ENCODE measurements at regions not wholly inside any gene's neighbourhood (a gene's known extent, or its start where the extent isn't known, plus 50 kb on each side); places are given as distances from the start of the nearest gene placed in this dataset.

DNA sequence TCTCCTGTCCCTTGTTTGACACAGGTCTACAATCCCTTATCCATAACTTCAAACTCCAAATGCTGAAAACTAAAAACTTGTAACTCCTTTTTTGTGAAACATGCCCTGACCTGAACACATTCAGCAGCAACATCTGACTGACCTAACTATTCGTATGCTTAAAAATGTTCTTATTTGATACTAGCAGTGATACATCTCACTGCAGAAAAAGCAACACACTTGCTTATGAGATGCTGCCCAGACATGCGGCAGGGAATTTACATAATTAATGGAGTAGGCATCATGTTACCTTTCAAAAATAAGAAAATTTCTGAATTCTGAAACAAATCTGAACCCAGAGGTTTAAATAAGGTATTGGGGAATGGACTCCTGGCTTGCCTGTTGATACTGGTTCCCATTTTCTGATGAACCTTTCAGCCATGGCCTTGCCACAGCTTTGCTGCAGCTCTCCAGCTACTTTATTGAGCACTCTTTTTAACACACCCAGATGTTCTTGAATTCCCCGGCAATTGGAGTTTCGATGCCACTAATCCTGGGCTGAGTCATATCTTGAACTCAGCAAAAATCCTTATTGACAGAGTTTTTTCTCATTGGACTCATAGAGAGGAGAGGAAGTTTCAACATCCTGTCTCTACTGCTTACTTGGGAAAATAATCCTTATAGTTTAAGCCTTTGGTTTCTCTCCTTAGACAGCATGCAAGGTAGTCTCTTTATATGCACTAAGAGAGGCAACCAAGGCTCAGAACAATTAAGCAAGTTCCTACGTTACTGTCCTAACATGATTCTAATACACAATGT is 296.6 kb upstream of the LMCD1 start:
- no peak for DNase-seq

GRCh38 chr3:8205881-8206280 is 295.7 kb upstream of the LMCD1 start:
- DNase-seq: no peak

- DNase-seq: no peak
These were observed 294.5 kb upstream of the LMCD1 start for GRCh38 chr3:8206971-8207617.

DNA sequence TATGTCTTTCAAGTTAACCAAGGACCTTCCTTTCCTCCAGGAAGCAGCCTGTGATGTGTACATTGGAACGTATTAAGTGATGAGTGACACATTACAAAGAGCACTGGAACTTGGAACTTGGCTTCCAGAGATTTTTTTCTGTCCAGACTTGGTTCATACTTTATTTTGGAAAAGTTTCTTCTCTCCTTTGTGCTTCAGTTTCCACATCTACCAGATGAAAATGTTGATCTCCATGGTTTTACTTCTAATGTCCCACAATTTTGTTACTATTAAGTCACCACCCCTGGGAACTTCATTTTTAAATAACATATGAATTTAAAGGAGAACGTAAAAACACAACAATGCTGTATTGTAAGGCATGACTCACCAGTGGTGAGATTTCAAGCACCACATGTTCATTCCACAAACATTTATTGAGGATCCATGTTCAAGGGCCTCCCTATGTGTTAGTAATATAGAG is 290.7 kb upstream of the LMCD1 start:
- DNase-seq: no peak

DNA sequence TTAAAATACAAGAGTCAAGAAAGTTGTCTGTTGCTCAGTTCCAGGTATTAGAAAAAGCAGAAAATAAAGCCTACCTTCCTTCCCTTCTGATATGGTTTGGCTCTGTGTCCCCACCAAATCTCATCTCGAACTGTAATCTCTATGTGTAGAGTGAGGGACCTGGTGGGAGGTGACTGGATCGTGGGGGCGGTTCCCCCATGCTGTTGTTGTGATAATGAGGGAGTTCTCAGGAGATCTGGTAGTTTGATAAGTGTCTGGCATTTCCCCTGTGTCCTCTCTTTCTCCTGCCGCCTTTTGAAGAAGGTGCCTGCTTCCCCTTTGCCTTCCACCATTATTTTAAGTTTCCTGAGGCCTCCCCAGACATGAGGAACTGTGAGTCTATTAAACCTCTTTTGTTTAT is 288.8 kb upstream of the LMCD1 start:
- no peak for DNase-seq

- DNase-seq: no peak
These were observed 288.3 kb upstream of the LMCD1 start for GRCh38 chr3:8213286-8213685.

DNA sequence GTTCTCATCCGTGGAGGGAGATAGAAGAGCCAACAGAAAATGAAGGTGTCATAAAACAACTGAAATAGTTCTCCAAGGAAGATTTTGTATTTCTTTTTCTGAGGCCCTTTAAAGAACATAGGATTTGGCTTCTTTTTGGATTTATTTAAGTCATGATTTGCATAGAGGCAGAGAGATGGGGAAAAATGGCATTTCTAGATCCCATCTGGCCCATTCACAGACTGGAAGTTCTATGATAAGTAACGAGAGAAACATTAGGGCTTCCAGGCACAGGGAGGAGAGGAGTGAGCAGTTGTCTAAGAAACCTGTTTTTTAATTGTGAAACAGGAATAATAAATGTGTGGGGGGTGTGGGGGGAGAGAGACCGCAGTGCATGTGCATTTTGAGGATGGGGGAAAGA is 285.8 kb upstream of the LMCD1 start:
- DNase-seq: no peak

GRCh38 chr3:8218353-8218940 is 283.2 kb upstream of the LMCD1 start:
- no peak for DNase-seq

DNA sequence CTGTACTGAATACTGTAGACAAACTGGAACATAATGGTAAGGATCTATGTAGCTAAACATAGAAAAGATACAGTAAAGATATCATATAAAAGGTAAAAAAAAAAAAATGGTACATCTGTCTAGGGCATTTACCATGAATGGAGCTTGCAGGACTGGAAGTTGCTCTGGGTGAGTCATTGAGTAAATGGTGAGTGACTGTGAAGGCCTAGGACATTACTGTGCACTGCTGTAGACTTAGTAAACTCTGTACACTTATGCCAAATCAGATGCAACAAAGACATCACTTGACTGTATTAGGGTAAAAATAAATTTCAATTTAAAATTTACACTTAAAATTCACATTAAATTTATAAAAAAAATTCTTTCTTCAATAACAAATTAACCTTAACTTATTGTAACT is 281.3 kb upstream of the LMCD1 start:
- DNase-seq: no peak

DNA sequence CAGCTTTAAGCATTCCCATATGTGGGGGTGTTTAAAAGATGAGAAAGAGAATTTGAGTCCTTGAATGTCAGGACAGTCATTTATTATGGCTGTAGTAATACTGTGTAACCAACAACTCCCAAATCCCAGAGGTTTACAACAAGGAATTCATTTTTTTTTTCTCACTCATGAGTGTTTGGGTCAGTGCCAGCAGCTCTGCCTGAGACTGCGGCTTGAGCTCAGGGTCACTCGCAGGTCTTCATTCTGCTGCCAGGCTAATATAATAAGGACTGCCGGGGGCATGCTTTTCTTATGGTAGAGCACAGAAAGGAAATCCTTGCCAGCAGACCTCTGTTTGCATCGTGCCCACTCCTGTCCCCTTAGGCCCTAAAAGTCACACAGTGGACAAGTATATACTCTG is 277.9 kb upstream of the LMCD1 start:
- no peak for DNase-seq

DNA sequence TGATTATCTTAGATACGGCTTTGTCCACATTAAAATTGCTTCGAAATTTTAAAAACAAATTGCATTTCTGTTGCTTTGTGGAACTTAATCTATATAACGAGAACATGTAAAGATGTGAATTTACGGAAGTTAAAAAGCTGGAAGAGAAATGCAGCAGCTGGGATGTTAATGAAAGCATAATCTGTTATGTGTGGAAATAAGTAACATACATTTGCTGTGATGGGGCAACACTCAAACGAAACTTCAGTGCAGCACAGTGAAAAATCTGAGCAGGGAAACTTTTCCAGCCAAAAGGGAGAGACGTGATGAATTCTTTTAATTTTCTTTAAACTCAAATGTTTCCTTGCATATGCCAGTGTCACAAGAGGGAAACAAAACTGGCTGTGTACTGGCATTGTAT is 276.7 kb upstream of the LMCD1 start:
- no peak for DNase-seq

GRCh38 chr3:8233938-8234337 is 267.7 kb upstream of the LMCD1 start:
- DNase-seq: no peak

DNA sequence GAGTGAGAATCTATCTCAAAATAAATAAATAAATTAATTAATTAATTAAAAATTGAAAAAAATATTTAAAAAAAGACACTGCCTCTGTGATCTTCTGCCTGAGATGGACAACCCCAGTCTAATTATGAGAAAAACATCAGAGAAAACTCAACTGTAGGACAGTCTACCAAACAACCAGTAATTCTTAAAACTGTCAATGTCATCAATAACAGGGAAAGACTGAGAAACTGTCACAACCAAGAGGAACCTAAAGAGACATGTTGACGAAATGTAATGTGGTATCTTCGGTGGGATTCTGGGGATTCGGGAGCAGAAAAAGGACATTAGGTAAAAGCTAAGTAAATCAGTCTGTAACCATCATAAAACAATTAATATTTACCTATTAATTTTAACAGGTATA is 265.4 kb upstream of the LMCD1 start:
- DNase-seq: no peak

- no peak for DNase-seq
These were observed 263.7 kb upstream of the LMCD1 start for GRCh38 chr3:8237893-8238292.

- no peak for DNase-seq
These were observed 263.2 kb upstream of the LMCD1 start for GRCh38 chr3:8238432-8238831.

DNA sequence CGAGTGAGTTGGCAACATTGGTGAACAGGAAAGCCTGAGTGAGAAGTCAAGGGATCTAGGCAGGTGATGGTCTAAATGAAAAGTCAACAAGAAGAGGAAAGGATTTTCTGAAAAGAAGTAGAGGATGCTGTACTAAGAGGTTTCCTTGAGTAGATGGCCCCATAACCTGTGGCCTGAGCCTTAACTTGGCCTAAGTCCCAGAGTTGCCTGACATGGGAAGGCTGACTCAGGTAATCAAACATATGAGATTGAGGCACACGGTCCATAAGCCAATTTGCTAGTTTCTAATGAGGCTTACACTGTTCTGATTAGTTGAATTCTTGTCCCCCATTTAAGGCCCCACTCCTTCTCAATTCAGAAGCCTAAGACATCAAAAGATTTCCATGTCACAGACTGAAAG is 262.5 kb upstream of the LMCD1 start:
- no peak for DNase-seq

GRCh38 chr3:8239718-8240695 is 261.6 kb upstream of the LMCD1 start:
- DNase-seq: peak in 2 of 14 donors; percentile 5 to 6

DNA sequence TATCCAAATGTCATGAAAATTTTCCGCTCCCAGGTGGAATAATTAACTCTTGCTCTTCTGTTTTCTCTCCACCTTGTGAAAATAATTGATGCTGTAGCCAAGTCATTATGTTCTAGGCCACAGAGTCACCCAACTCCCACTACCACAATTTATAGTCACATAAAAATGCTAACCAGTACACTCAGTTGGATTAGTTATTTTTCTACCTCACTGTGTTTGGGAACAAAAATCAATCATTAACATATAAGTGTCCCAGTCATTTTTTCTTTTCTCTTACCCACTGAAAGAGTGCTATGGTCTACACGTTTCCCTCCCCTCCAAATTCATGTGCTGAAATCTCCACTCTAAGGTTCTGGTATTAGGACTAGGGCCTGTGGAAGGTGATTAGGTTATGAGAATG is 255.6 kb upstream of the LMCD1 start:
- no peak for DNase-seq

DNA sequence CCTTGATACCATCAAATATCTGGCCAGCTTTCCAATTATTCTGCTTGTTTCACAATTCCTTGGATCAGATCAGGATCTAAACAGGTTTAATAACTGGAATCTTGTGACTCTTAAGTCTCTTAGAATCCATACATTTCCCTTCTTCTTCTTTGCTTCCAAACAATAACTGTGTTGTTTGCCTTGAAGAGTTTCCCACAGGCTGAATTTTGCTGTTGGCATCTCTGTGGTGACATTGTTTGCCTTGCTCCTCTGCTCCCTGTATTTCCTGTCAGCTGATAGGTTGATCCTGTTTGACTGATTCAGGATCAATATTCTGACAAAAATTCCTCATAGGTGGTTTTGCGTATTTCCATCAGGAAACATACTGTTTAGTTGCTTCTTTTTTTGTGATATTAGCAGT is 248.4 kb upstream of the LMCD1 start:
- DNase-seq: no peak

DNA sequence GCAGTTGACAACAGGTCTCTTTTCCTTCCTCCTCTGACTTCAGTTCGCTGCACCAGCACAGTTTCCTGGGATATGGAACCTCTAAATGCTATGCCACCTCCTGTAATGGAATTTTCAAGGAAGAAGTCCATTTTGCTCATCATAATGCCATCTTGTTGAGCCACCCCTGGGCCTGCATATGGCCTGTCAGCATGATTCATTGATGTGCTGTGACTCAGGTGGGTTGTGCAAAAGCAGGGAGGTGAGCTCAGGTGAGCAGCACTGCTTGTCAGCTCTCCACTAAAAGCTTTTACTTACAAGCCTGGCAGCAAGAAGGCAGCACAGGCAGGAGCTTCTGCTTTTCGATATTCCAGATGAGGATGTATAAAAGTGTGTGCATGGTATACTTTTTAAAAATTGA is 247.1 kb upstream of the LMCD1 start:
- DNase-seq: no peak

- DNase-seq: no peak
These were observed 245.9 kb upstream of the LMCD1 start for GRCh38 chr3:8255725-8256124.

- no peak for DNase-seq
These were observed 245.1 kb upstream of the LMCD1 start for GRCh38 chr3:8256441-8257071.
